Esophagus squamous epithelium (tissue), 5 donors: ENCODE measurements at regions not wholly inside any gene's neighbourhood (a gene's known extent, or its start where the extent isn't known, plus 50 kb on each side); places are given as distances from the start of the nearest gene placed in this dataset.

Experiments used
- DNase-seq: peaks from one replicate; lab custom pipeline; 2025; lab: John Stamatoyannopoulos, UW
- H3K27ac ChIP-seq, 4 donors: fragments of 200-600 bp; sonication (generic); one replicate each; pipeline ENCODE4 v1.5.1; 2016 to 2019; ENCODE audit warnings: mild to moderate bottlenecking in 1 of 4
- H3K27me3 ChIP-seq, 4 donors: fragments of 200-600 bp; sonication (generic); 1 replicate in 3 of 4; 2 replicates in 1 of 4; pipeline versions ENCODE4 v1.5.1 to v1.6.0; 2017 to 2021; ENCODE audit warnings: antibody characterized with exemption in 1 of 4
- H3K36me3 ChIP-seq, 3 donors: fragments of 200-600 bp; sonication (generic); one replicate each; pipeline ENCODE4 v1.5.1; 2016 to 2019
- H3K4me1 ChIP-seq, 3 donors: fragments of 200-600 bp; sonication (generic); one replicate each; pipeline ENCODE4 v1.5.1; 2017 to 2019
- H3K4me3 ChIP-seq, 4 donors: fragments of 200-600 bp; sonication (generic); 1 replicate in 3 of 4; 2 replicates in 1 of 4; pipeline ENCODE4 v1.5.1; 2016 to 2019; ENCODE audit warnings: mild to moderate bottlenecking in 2 of 4, moderate library complexity in 1 of 4
- H3K9me3 ChIP-seq, 3 donors: fragments of 200-600 bp; sonication (generic); one replicate each; pipeline ENCODE4 v1.5.1; 2016 to 2019
- POLR2A ChIP-seq, 4 donors: fragments of 450-650 bp; IDR thresholded peaks; one replicate each; pipeline ENCODE4 v1.6.1; 2017; ENCODE audit warnings: antibody characterized with exemption in 4 of 4, mild to moderate bottlenecking in 4 of 4, moderate library complexity in 3 of 4
- WGBS, 2 donors: methylation state at CpG; one replicate each; pipeline ENCODE4 v1.1.5; 2018; 5-methylcytosine and 5-hydroxymethylcytosine counted together
- intact Hi-C: fragments of 100-400 bp; cut with DNase I; formaldehyde crosslinking; loops from one replicate; pipeline ENCODE4 v1.15.0; 2022
- TF ChIP-seq, protein P1 (sequence below), 6 experiments: fragments of 450-650 bp in 4 of 6; fragments of 200-600 bp in 2 of 6; sonication (generic) in 2 of 6; IDR thresholded peaks; one replicate each; pipeline ENCODE4 v1.5.1; 2016 to 2019; ENCODE audit warnings: antibody characterized with exemption in 6 of 6, mild to moderate bottlenecking in 4 of 6, moderate library complexity in 4 of 6
- donor health status: DM: yes; HTN: yes; CAD: no.

DNA sequence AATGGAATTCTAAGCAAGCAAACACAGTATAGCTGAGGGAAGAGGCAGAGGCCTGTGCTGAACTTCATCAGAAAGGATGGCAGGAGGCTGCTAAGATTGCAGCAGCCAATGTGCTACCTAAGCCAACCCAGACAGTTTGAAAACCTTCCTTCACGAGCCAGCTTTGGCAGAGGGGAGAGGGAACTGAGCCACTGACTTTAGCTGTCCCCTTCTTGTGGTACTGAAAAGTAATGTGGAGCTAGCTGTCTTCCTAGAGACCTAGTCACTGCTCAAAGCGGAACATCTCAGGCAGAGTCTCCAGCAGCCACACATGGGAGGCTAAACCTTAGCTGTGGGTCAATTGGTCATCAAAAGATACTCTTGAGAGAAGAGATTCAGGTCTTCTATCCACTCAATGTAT is 419.0 kb downstream of the FBXO15 start:
- H3K27ac ChIP-seq, result no peak overlapping the region
- WGBS, 2 donors, result 59 to 63% methylated on average over 2 of the region's 2 CpGs
- no peaks in the 10 kb centered on the region for H3K4me1 ChIP-seq
- no peaks in the 10 kb centered on the region for H3K36me3 ChIP-seq
- intact Hi-C loops, result no loop called here
- TF ChIP-seq, protein P1, sequence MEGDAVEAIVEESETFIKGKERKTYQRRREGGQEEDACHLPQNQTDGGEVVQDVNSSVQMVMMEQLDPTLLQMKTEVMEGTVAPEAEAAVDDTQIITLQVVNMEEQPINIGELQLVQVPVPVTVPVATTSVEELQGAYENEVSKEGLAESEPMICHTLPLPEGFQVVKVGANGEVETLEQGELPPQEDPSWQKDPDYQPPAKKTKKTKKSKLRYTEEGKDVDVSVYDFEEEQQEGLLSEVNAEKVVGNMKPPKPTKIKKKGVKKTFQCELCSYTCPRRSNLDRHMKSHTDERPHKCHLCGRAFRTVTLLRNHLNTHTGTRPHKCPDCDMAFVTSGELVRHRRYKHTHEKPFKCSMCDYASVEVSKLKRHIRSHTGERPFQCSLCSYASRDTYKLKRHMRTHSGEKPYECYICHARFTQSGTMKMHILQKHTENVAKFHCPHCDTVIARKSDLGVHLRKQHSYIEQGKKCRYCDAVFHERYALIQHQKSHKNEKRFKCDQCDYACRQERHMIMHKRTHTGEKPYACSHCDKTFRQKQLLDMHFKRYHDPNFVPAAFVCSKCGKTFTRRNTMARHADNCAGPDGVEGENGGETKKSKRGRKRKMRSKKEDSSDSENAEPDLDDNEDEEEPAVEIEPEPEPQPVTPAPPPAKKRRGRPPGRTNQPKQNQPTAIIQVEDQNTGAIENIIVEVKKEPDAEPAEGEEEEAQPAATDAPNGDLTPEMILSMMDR (IDR thresholded peaks at IDR 0.05), result no peak
- no peak for TF ChIP-seq POLR2A (IDR thresholded peaks at IDR 0.05)
- H3K4me3 ChIP-seq, result no peak overlapping the region
- no peaks in the 10 kb centered on the region for H3K27me3 ChIP-seq
- no peak for DNase-seq
- peaks cover 0 to 10% (median 0%) of the 10 kb centered on the region in 3 donors for H3K9me3 ChIP-seq

DNA sequence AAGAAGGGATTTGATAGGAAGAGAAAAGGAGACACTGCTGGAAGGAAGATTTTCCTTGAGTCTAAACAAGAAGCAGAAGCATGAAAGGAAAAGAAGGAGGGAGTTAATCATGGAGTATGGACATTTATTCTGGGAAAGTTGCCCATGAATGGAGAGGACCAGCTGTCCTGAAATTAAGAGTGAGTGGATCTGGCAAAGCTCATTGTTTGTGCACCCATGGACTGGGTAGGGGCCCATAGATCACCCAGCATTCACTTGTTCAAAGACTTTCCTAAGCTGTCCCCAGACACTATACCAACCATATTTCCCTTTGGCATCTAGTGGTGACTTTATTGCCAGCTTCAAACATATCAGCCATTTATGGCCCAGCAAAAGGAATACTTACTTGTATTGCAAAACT is 422.7 kb downstream of the FBXO15 start:
- TF ChIP-seq, protein P1 (IDR thresholded peaks at IDR 0.05), result no peak
- no peak for TF ChIP-seq POLR2A (IDR thresholded peaks at IDR 0.05)
- intact Hi-C loops, result no loop called here
- H3K27ac ChIP-seq, result no peak overlapping the region
- no peaks in the 10 kb centered on the region for H3K36me3 ChIP-seq
- no peak overlapping the region for H3K4me3 ChIP-seq
- H3K27me3 ChIP-seq, result no peaks in the 10 kb centered on the region
- H3K4me1 ChIP-seq, result no peaks in the 10 kb centered on the region
- no peak for DNase-seq
- peaks cover 0 to under 1% (median 0%) of the 10 kb centered on the region in 3 donors for H3K9me3 ChIP-seq

DNA sequence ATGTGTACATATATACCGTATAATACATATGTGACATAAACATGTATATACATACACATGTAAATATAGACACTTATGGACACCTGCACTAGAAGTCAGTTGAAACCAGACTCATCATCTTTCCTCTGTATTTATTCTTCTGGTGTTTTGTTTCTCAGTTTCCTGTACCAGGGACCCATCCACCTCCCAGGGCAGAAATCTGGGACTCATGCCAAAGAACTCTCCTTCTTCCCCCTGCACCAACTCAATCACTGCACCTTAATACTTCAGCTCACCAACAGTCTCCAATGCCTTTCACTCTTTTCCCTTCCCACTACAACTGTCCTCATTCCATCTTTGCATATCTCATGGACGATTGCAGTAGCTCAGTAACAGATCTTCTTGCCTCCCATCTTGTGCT is 428.0 kb downstream of the FBXO15 start:
- intact Hi-C loops, result no loop called here
- no peaks in the 10 kb centered on the region for H3K4me1 ChIP-seq
- no peaks in the 10 kb centered on the region for H3K27me3 ChIP-seq
- H3K27ac ChIP-seq, result no peak overlapping the region
- DNase-seq, result no peak
- no peaks in the 10 kb centered on the region for H3K9me3 ChIP-seq
- 76 to 79% methylated on average over 2 of the region's 2 CpGs for WGBS, 2 donors
- H3K4me3 ChIP-seq, result no peak overlapping the region
- TF ChIP-seq, protein P1 (IDR thresholded peaks at IDR 0.05), result no peak
- no peak for TF ChIP-seq POLR2A (IDR thresholded peaks at IDR 0.05)
- no peaks in the 10 kb centered on the region for H3K36me3 ChIP-seq

DNA sequence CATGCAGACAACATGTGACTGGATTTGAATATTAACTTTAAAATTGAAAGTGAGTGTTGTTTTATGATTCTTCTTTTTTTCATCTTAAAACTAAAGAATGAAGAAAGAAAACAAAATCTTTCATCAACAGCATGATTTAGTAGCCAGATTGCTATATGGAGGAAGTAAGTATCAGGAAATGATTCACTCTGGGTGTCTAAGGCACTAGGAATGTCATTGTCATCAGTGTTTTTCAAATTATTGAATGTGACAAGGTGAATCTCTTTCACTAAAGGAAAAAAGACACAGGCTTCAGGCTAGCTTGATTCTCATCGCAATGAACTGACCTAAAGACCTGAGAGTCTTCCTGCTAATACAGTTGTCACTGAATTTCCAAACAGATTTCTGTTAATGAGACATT is 430.1 kb downstream of the FBXO15 start:
- no peaks in the 10 kb centered on the region for H3K9me3 ChIP-seq
- H3K27me3 ChIP-seq, result no peaks in the 10 kb centered on the region
- DNase-seq, result no peak
- TF ChIP-seq, protein P1 (IDR thresholded peaks at IDR 0.05), result no peak
- no peak for TF ChIP-seq POLR2A (IDR thresholded peaks at IDR 0.05)
- WGBS, 2 donors, result 50 to 69% methylated on average over 1 of the region's 1 CpG
- no peak overlapping the region for H3K27ac ChIP-seq
- H3K4me3 ChIP-seq, result no peak overlapping the region
- intact Hi-C loops, result no loop called here
- H3K36me3 ChIP-seq, result no peaks in the 10 kb centered on the region
- H3K4me1 ChIP-seq, result no peaks in the 10 kb centered on the region

DNA sequence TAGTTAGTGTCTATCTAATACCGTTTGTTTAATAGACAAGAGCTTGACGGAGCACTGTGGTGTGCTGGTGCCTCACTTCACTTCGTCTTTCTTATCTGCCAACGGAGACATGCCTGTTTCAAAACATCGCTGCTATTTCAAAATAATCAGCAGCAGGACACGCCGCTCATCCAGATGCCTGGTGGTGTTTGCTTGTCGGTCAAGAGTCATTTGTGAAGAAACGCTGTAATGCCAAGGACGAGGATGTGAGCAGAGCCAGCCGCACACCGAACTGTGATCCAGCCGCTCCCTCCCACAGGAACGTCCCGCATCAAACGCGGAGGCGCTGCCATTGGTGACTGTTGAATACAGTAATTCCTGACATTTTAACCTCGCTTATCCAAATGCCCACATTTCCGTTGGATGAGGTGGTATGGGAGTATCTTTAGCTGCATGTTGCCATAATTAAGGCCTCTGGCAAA is 432.4 kb downstream of the FBXO15 start:
- no peaks in the 10 kb centered on the region for H3K4me1 ChIP-seq
- no peak for DNase-seq
- TF ChIP-seq, protein P1 (IDR thresholded peaks at IDR 0.05), result no peak
- no peak for TF ChIP-seq POLR2A (IDR thresholded peaks at IDR 0.05)
- no peak overlapping the region for H3K27ac ChIP-seq
- H3K9me3 ChIP-seq, result peaks cover 0 to 6% (median 0%) of the 10 kb centered on the region in 3 donors
- intact Hi-C loops, result no loop called here
- no peaks in the 10 kb centered on the region for H3K27me3 ChIP-seq
- WGBS, 2 donors, result 29 to 38% methylated on average over 20 of the region's 20 CpGs
- H3K4me3 ChIP-seq, result peak overlapping the region in 1 of 4 donors; percentile 37
- no peaks in the 10 kb centered on the region for H3K36me3 ChIP-seq
